Effector memory CD4-positive, alpha-beta T cell (primary cell): ENCODE measurements at regions not wholly inside any gene's neighbourhood (a gene's known extent, or its start where the extent isn't known, plus 50 kb on each side); places are given as distances from the start of the nearest gene placed in this dataset.

Experiments
- DNase-seq, 3 donors: peaks; one replicate each; pipeline ENCODE4 v3.0.0-alpha.2; 2020
- H3K27ac ChIP-seq: 2 replicates; pipeline ENCODE4 v1.7.0; 2013; ENCODE audit warnings: mild to moderate bottlenecking, low read length, moderate library complexity; ENCODE audit not compliant: insufficient read depth, poor library complexity, severe bottlenecking
- H3K27me3 ChIP-seq: replicated peaks from 2 replicates; pipeline ENCODE4 v1.7.0; 2013; ENCODE audit warnings: mild to moderate bottlenecking, low read length; ENCODE audit not compliant: insufficient read depth, control insufficient read depth, poor library complexity, severe bottlenecking
- H3K36me3 ChIP-seq: 2 replicates; pipeline ENCODE4 v1.7.0; 2013; ENCODE audit warnings: mild to moderate bottlenecking, low read length, moderate library complexity; ENCODE audit not compliant: control insufficient read depth, insufficient read depth
- H3K4me1 ChIP-seq: 2 replicates; pipeline ENCODE4 v1.7.0; 2013; ENCODE audit warnings: low read length, mild to moderate bottlenecking; ENCODE audit not compliant: control insufficient read depth, insufficient read depth, poor library complexity, severe bottlenecking
- H3K4me3 ChIP-seq: 2 replicates; pipeline ENCODE4 v1.7.0; 2013; ENCODE audit warnings: low read length, low read depth, mild to moderate bottlenecking; ENCODE audit not compliant: insufficient read depth, poor library complexity, severe bottlenecking
- H3K9me3 ChIP-seq: 2 replicates; pipeline ENCODE4 v1.7.0; 2013; ENCODE audit warnings: mild to moderate bottlenecking, low read length, moderate library complexity; ENCODE audit not compliant: control insufficient read depth

- H3K4me1 ChIP-seq = no peaks in the 10 kb centered on the region
- no peaks in the 10 kb centered on the region for H3K36me3 ChIP-seq
- no peak overlapping the region for H3K27ac ChIP-seq
- DNase-seq = no peak
- H3K4me3 ChIP-seq = no peak overlapping the region
- H3K9me3 ChIP-seq = no peaks in the 10 kb centered on the region
- no peaks in the 10 kb centered on the region for H3K27me3 ChIP-seq
Measured at GRCh38 chr7:32256376-32256775, 186.2 kb upstream of the PDE1C start.

GRCh38 chr7:32255036-32255435 lies 184.8 kb upstream of the PDE1C start:
- Histone ChIP-seq H3K4me1 (no peaks in the 10 kb centered on the region), H3K36me3 (no peaks in the 10 kb centered on the region), H3K9me3 (no peaks in the 10 kb centered on the region), H3K4me3 (no peak overlapping the region), H3K27me3 (no peaks in the 10 kb centered on the region), H3K27ac (no peak overlapping the region)
- DNase-seq = no peak

- DNase-seq = no peak
- Histone ChIP-seq H3K27ac (no peak overlapping the region), H3K36me3 (no peaks in the 10 kb centered on the region), H3K9me3 (no peaks in the 10 kb centered on the region), H3K4me3 (no peak overlapping the region), H3K27me3 (no peaks in the 10 kb centered on the region), H3K4me1 (no peaks in the 10 kb centered on the region)
Measured at GRCh38 chr7:32253299-32253698, 183.1 kb upstream of the PDE1C start.

GRCh38 chr7:32251659-32252058 lies 181.5 kb upstream of the PDE1C start:
- no peak overlapping the region for H3K4me3 ChIP-seq
- H3K4me1 ChIP-seq = no peaks in the 10 kb centered on the region
- H3K27ac ChIP-seq = no peak overlapping the region
- no peaks in the 10 kb centered on the region for H3K9me3 ChIP-seq
- DNase-seq = no peak
- no peaks in the 10 kb centered on the region for H3K36me3 ChIP-seq
- no peaks in the 10 kb centered on the region for H3K27me3 ChIP-seq

GRCh38 chr7:32250471-32251260 lies 180.5 kb upstream of the PDE1C start:
- Histone ChIP-seq H3K27me3 (no peaks in the 10 kb centered on the region), H3K4me3 (no peak overlapping the region), H3K36me3 (no peaks in the 10 kb centered on the region), H3K27ac (no peak overlapping the region), H3K9me3 (no peaks in the 10 kb centered on the region), H3K4me1 (no peaks in the 10 kb centered on the region)
- DNase-seq = no peak

GRCh38 chr7:32250003-32250402 lies 179.8 kb upstream of the PDE1C start:
- Histone ChIP-seq H3K9me3 (no peaks in the 10 kb centered on the region), H3K27ac (no peak overlapping the region), H3K27me3 (no peaks in the 10 kb centered on the region), H3K36me3 (no peaks in the 10 kb centered on the region), H3K4me3 (no peak overlapping the region), H3K4me1 (no peaks in the 10 kb centered on the region)
- DNase-seq = no peak

GRCh38 chr7:32248522-32248921 lies 178.3 kb upstream of the PDE1C start:
- H3K36me3 ChIP-seq = no peaks in the 10 kb centered on the region
- H3K27me3 ChIP-seq = no peaks in the 10 kb centered on the region
- no peak for DNase-seq
- H3K27ac ChIP-seq = no peak overlapping the region
- H3K4me3 ChIP-seq = no peak overlapping the region
- H3K4me1 ChIP-seq = no peaks in the 10 kb centered on the region
- no peaks in the 10 kb centered on the region for H3K9me3 ChIP-seq

GRCh38 chr7:32244806-32245345 lies 174.7 kb upstream of the PDE1C start:
- Histone ChIP-seq H3K36me3 (no peaks in the 10 kb centered on the region), H3K4me1 (no peaks in the 10 kb centered on the region), H3K27ac (no peak overlapping the region), H3K9me3 (no peaks in the 10 kb centered on the region), H3K4me3 (no peak overlapping the region), H3K27me3 (no peaks in the 10 kb centered on the region)
- DNase-seq = no peak

GRCh38 chr7:32243687-32244290 lies 173.6 kb upstream of the PDE1C start:
- Histone ChIP-seq H3K36me3 (no peaks in the 10 kb centered on the region), H3K27ac (no peak overlapping the region), H3K9me3 (no peaks in the 10 kb centered on the region), H3K27me3 (no peaks in the 10 kb centered on the region), H3K4me3 (no peak overlapping the region), H3K4me1 (no peaks in the 10 kb centered on the region)
- DNase-seq = no peak

GRCh38 chr7:32242436-32242835 lies 172.2 kb upstream of the PDE1C start:
- H3K9me3 ChIP-seq = no peaks in the 10 kb centered on the region
- no peaks in the 10 kb centered on the region for H3K27me3 ChIP-seq
- H3K27ac ChIP-seq = no peak overlapping the region
- DNase-seq = no peak
- H3K36me3 ChIP-seq = no peaks in the 10 kb centered on the region
- H3K4me3 ChIP-seq = no peak overlapping the region
- H3K4me1 ChIP-seq = no peaks in the 10 kb centered on the region
